Activated CD4-positive, alpha-beta T cell treated with anti-CD3 and anti-CD28 coated beads for 36 hours (primary cell): ENCODE measurements at regions not wholly inside any gene's neighbourhood (a gene's known extent, or its start where the extent isn't known, plus 50 kb on each side); places are given as distances from the start of the nearest gene placed in this dataset.
A peak's percentile ranks its signal among the peaks of the same experiment; 100 is the strongest.
"Not testable (repeated sequence)": the region's sequence is repeated elsewhere in the genome, so short reads cannot be mapped to it uniquely, and the experiment has no call there.

Experiments
- ATAC-seq: fragments of 200-7000 bp; cut with Tn5 transposase; one replicate; pipeline ENCODE4 v1.10.0; 2021; ENCODE audit warnings: mild to moderate bottlenecking, moderate library complexity
- CTCF ChIA-PET: fragments of 350-600 bp; sonication (Branson Sonifier 250); formaldehyde crosslinking; loops from one replicate; lab custom pipeline; 2021; ENCODE audit warnings: antibody characterized with exemption; lab: Charles Lee
- POLR2A ChIA-PET: fragments of 350-600 bp; sonication (Branson Sonifier 250); formaldehyde crosslinking; loops from one replicate; lab custom pipeline; 2021; ENCODE audit warnings: antibody characterized with exemption, inconsistent platforms; lab: Charles Lee
- DNase-seq: peaks from one replicate; pipeline ENCODE4 v3.0.0-alpha.2; 2020
- H3K27ac Mint-ChIP-seq: one replicate; pipeline ENCODE4 v1.8.0; 2021; ENCODE audit warnings: mixed read lengths
- H3K27me3 Mint-ChIP-seq: one replicate; pipeline ENCODE4 v1.8.0; 2021; ENCODE audit warnings: mixed read lengths
- H3K36me3 Mint-ChIP-seq: one replicate; pipeline ENCODE4 v1.8.0; 2021; ENCODE audit warnings: low read depth, mixed read lengths
- H3K4me1 Mint-ChIP-seq: one replicate; pipeline ENCODE4 v1.8.0; 2021; ENCODE audit warnings: mixed read lengths
- H3K4me3 Mint-ChIP-seq: one replicate; pipeline ENCODE4 v1.8.0; 2021; ENCODE audit warnings: mild to moderate bottlenecking, moderate library complexity, mixed read lengths
- H3K9me3 Mint-ChIP-seq: one replicate; pipeline ENCODE4 v1.8.0; 2021; ENCODE audit warnings: low read depth, mixed read lengths
- intact Hi-C, 2 experiments: fragments of 100-400 bp; cut with DNase I in 1 of 2; cut with micrococcal nuclease in 1 of 2; formaldehyde crosslinking; loops; one replicate each; pipeline versions ENCODE4 v1.14.2 to v1.15.1; 2022 to 2024; cut with DNase I, micrococcal nuclease

DNA sequence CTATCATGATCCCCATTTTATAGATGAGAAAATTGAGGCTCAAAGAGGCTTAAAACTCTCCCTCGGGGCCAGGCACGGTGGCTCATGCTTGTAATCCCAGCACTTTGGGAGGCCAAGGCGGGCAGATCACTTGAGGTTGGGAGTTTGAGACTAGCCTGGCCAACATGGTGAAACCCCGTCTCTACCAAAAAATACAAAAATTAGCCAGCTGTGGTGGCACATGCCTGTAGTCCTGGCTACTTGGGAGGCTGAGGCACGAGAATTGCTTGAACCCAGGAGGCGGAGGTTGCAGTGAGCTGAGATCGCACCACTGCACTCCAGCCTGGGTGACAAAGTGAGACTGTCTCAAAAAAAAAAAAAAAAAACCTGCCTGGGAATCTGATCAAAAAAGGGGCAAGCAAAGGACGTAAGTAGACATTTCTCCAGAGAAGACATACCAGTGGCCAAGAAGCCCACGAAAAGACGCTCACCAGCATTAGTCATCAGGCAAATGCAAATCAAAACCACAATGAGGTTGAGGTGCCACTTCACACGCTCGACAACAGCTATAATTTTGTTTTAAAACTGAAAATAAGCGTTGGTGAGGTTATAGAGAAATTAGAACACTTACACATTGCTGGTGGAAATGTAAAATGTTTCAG is 115.1 kb upstream of the TNRC6C start:
- not testable (repeated sequence) for H3K36me3 Mint-ChIP-seq, H3K9me3 Mint-ChIP-seq, H3K27me3 Mint-ChIP-seq
- ATAC-seq (peak; percentile 73), DNase-seq (peak; percentile 86)
- peaks cover 47% of the 10 kb centered on the region for H3K4me1 Mint-ChIP-seq
- intact Hi-C loops: loop anchor here (1.0 to 5.0 kb wide), 11 partner anchors 9 to 519 kb away; partner anchors contain the start of gene TNRC6C (in 1 of the 2)
- peak overlapping the region; percentile 37 for H3K4me3 Mint-ChIP-seq
- H3K27ac Mint-ChIP-seq: peak overlapping the region; percentile 66
- ChIA-PET CTCF (interaction anchor here (0.9 kb wide), 2 partner anchors 10 to 170 kb away, joined by 3 to 5 read pairs; no protein-coding TSS in a partner anchor), POLR2A (interaction anchor here (0.6 to 2.6 kb wide), 4 partner anchors 12 to 1087 kb away, joined by 3 to 9 read pairs (median 4); partner anchors contain the start of gene TNRC6C)

DNA sequence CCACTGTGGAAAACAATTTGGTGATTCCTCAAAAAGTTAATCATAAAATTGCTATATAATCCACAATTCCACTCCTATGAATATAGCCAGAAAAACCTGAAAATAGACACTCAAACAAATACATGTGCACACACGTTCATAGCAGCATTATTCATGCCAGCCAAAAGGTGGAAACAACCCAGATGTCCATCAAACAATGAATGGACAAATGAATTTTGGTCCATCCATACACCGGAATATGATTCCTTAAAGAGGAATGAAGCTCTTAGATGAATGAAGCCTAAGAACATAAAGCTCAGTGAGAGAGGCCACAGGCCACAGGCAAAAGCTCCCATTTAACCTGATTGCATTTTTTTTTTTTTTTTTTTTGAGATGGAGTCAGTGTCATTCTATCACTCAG is 114.6 kb upstream of the TNRC6C start:
- no peak for DNase-seq
- intact Hi-C loops: loop anchor here (1.0 to 5.0 kb wide), 11 partner anchors 10 to 519 kb away; partner anchors contain the start of gene TNRC6C (in 1 of the 2)
- H3K27me3 Mint-ChIP-seq: peaks cover 5% of the 10 kb centered on the region
- no peaks in the 10 kb centered on the region for H3K9me3 Mint-ChIP-seq
- peak overlapping the region; percentile 66 for H3K27ac Mint-ChIP-seq
- H3K4me3 Mint-ChIP-seq: peak overlapping the region; percentile 37
- POLR2A ChIA-PET: interaction anchor here (0.6 to 2.6 kb wide), 4 partner anchors 12 to 1088 kb away, joined by 3 to 9 read pairs (median 4); partner anchors contain the start of gene TNRC6C
- CTCF ChIA-PET: interaction anchor here (0.9 to 1.2 kb wide), 3 partner anchors 10 to 175 kb away, joined by 3 to 5 read pairs (median 3); no protein-coding TSS in a partner anchor
- ATAC-seq: peak; percentile 12
- no peaks in the 10 kb centered on the region for H3K36me3 Mint-ChIP-seq
- peaks cover 46% of the 10 kb centered on the region for H3K4me1 Mint-ChIP-seq

DNA sequence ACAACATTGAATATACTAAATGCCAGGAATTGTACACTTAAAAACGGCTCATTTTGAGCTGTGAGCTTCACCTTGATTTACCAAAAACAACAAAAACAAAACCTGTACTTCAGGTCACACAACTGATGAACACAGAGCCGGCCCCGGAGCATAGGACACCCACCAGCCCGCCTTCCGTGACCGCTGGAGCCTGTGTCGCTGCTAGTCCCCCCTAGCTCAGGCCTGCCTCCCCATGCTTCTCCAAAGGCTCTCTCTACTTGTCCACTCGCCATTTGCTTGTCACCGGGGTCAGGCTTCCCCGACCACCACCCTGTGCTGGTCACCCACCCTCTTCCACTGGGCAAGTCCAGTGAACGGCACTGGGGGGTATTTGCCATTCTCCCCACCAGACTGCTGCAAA is 113.8 kb upstream of the TNRC6C start:
- intact Hi-C loops: loop anchor here in 1 of 2 experiments (5.0 kb wide), 1 partner anchor 177 kb away; no protein-coding TSS in a partner anchor
- Mint-ChIP-seq H3K27ac (no peak overlapping the region), H3K9me3 (no peaks in the 10 kb centered on the region), H3K36me3 (no peaks in the 10 kb centered on the region), H3K27me3 (no peaks in the 10 kb centered on the region), H3K4me3 (no peak overlapping the region), H3K4me1 (peaks cover 46% of the 10 kb centered on the region)
- CTCF ChIA-PET: interaction anchor here (1.2 kb wide), 1 partner anchor 174 kb away, joined by 3 read pairs; no protein-coding TSS in a partner anchor
- ATAC-seq (no peak), DNase-seq (no peak)
- POLR2A ChIA-PET: interaction anchor here (2.6 kb wide), 1 partner anchor 114 kb away, joined by 9 read pairs; the partner anchor contains the start of gene TNRC6C

DNA sequence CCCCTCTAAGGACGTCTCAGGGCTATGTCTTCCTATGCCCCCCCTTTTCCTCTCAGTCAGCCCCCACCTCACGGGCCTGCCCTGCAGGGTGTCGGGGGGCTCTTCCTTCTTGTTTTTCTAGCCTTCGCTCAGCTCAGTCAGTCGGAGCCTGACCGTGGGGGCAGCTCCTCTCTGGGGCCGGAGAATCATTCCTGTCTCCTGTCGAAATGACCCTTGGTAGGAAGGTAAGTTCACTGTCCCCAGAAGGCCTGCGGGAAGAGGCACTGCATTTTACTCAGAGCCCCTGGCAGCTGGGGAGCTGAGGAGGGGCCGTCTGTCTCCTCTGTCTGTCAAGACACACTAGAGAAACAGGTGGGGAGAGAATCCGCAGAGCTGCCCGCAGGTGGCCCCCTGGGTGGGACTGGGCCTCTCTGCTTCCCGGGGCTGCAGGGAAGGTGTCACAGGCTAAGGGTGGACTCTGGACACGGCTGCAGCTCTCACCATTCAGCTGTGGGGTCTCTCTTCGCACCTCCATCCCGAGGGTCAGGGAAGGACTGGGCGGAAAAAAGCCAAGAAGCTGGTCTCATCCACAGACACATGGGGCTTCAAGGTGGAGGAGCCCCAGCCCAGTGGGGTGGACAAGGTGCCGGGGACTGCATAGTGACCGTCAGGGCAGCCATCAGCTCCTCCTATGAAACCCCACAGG is 112.8 kb upstream of the TNRC6C start:
- intact Hi-C loops: no loop called here
- no peaks in the 10 kb centered on the region for H3K9me3 Mint-ChIP-seq
- H3K4me1 Mint-ChIP-seq: peaks cover 46% of the 10 kb centered on the region
- DNase-seq: no peak
- POLR2A ChIA-PET: no interaction called here
- no peak overlapping the region for H3K27ac Mint-ChIP-seq
- no peak for ATAC-seq
- no peaks in the 10 kb centered on the region for H3K27me3 Mint-ChIP-seq
- no peak overlapping the region for H3K4me3 Mint-ChIP-seq
- CTCF ChIA-PET: interaction anchor here (0.6 to 0.7 kb wide), 2 partner anchors 69 to 120 kb away, joined by 3 read pairs; no protein-coding TSS in a partner anchor
- no peaks in the 10 kb centered on the region for H3K36me3 Mint-ChIP-seq

DNA sequence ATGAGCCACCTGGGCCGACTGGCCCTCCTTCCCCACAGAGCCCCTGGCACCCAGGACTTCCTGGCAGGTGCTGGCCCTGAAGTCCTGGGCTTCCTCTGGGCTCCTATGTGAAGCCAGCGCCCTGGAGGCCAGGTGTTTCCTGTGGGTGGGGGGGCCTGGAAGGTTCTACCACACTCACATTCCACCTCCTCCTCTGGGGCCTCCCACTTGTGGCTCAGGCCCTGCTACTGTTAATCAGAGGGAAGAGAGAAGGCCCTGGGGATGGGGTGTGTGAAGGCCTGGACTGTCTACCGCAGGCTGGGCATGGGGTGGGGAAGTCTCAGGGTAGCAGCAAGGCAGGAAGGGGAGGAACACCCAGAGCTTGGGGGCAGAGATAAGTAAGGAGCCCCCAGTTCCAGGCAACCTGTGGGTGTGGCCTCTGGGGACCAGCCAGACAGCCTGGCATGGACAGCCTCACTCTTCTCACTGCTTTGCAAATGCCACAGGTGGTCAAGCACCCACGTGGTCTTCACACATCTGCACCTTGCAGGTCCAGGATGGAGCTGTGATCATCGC is 111.9 kb upstream of the TNRC6C start:
- POLR2A ChIA-PET: no interaction called here
- CTCF ChIA-PET: interaction anchor here (0.7 to 1.6 kb wide), 2 partner anchors 46 to 68 kb away, joined by 3 read pairs; no protein-coding TSS in a partner anchor
- Mint-ChIP-seq H3K9me3 (no peaks in the 10 kb centered on the region), H3K36me3 (no peaks in the 10 kb centered on the region), H3K27me3 (no peaks in the 10 kb centered on the region), H3K4me3 (no peak overlapping the region), H3K27ac (no peak overlapping the region), H3K4me1 (peaks cover 44% of the 10 kb centered on the region)
- DNase-seq (no peak), ATAC-seq (no peak)
- intact Hi-C loops: no loop called here

DNA sequence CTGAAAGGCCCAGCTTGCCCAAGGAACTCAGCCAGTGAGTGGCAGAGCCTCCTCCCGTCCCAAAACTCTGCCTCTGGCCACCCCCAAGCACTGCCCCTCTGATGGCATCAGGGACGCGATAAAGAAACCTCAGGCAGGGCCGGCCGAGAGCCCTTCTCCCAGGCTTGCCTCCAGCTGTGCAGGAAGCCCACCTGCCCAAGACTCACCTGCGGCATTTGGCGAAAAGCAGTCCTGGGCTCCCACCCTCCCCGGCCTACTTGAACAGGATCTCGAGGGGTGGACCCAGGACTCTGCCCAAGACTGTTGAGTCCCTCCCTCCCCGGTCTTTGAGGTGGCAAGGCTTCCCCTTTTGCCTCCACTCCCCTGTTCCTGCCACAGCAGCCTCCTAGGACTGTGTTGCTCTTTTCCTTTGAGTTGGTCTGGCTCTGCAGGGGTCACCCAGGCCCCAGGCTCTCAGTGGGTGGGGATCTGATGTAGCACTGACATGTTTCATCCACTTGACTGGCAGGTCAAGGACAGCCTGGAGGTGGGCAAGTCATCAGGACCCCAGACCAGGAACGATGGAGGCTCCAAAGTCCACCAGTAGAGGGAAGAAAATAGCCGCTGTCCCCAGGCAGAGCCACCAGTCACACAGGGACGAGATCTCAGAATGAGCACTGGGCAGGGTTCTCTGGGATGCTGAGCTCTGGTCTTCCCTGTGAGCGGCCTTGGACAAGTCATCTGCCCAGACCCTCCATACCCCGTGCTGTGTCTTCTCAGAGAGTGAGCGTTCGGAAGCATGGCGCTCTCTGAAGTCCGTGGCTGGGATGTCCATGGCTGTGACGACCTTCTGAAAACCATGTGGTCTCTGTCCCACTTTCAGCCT is 111.0 kb upstream of the TNRC6C start:
- ChIA-PET POLR2A (no interaction called here), CTCF (interaction anchor here (1.6 kb wide), 1 partner anchor 45 kb away, joined by 3 read pairs; no protein-coding TSS in a partner anchor)
- DNase-seq: no peak
- intact Hi-C loops: no loop called here
- ATAC-seq: no peak
- H3K4me3 Mint-ChIP-seq: no peak overlapping the region
- H3K27me3 Mint-ChIP-seq: no peaks in the 10 kb centered on the region
- no peaks in the 10 kb centered on the region for H3K9me3 Mint-ChIP-seq
- H3K27ac Mint-ChIP-seq: no peak overlapping the region
- H3K36me3 Mint-ChIP-seq: no peaks in the 10 kb centered on the region
- peaks cover 35% of the 10 kb centered on the region for H3K4me1 Mint-ChIP-seq

DNA sequence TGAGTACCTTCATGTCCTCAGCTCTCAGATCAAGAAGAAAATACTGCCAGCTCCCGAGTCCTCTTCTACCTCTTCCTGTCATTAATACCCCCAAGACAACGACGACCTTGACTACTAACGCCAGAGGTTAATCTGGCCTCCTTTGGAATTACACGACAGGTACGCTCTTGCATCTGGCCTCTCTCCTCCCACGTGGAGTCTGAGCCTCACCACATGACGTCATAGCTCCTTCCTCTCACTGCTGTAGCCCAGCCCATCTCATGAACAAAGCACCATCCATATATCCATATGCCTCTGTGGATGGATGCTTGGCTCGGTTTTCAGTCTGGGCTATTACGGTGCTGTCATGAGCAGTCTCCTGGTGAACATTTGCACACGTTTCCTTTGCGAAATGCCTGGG is 110.2 kb upstream of the TNRC6C start:
- CTCF ChIA-PET: interaction anchor here (1.6 kb wide), 1 partner anchor 44 kb away, joined by 3 read pairs; no protein-coding TSS in a partner anchor
- no peak for DNase-seq
- H3K9me3 Mint-ChIP-seq: no peaks in the 10 kb centered on the region

DNA sequence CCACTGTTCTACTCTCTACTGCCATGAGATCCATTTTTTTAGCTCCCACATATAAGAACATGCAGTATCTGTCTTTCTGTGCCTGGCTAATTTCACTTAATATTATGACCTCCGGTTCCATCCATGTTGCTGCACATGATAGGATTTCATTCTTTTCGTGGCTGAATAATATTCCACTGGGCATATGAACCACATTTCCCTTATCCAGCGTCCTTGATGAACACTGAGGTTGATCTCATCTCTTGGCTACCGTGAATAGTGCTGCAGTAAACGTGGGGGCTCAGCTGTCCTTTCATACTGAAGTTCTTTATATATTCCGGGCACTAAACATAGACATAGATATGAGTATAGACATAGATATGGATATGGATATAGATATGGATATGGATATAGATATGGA is 109.3 kb upstream of the TNRC6C start:
- intact Hi-C loops: no loop called here
- no peaks in the 10 kb centered on the region for H3K36me3 Mint-ChIP-seq
- peaks cover 18% of the 10 kb centered on the region for H3K4me1 Mint-ChIP-seq
- no peaks in the 10 kb centered on the region for H3K9me3 Mint-ChIP-seq
- no peaks in the 10 kb centered on the region for H3K27me3 Mint-ChIP-seq
- ATAC-seq (no peak), DNase-seq (no peak)
- ChIA-PET CTCF (interaction anchor here (0.7 kb wide), 1 partner anchor 37 kb away, joined by 3 read pairs; no protein-coding TSS in a partner anchor), POLR2A (no interaction called here)
- H3K27ac Mint-ChIP-seq: no peak overlapping the region
- no peak overlapping the region for H3K4me3 Mint-ChIP-seq

More for the DNA sequence above, 110.2 kb upstream of the TNRC6C start:
- peaks cover 27% of the 10 kb centered on the region for H3K4me1 Mint-ChIP-seq
- no peaks in the 10 kb centered on the region for H3K27me3 Mint-ChIP-seq
- H3K27ac Mint-ChIP-seq: no peak overlapping the region
- no peak for ATAC-seq
- H3K4me3 Mint-ChIP-seq: no peak overlapping the region
- POLR2A ChIA-PET: no interaction called here
- no peaks in the 10 kb centered on the region for H3K36me3 Mint-ChIP-seq
- intact Hi-C loops: no loop called here

DNA sequence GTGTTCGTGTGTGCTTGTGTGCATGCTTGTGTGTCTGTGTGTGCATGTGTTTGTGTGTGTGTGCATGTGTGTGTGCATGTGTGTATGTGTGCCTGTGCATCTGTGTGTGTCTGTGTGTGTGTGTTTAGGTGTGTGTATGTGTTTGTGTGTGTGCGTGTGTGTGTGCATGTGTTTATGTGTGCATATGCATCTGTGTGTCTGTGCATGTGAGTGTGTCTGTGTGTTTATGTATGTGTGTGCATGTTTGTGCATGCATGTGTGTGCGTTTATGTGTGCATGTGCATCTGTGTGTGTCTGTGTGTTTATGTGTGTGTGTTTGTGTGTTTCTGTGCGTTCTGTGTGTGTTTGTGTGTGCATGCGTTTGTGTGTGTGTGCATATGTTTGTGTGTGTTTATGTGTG is 106.6 kb upstream of the TNRC6C start:
- POLR2A ChIA-PET: no interaction called here

DNA sequence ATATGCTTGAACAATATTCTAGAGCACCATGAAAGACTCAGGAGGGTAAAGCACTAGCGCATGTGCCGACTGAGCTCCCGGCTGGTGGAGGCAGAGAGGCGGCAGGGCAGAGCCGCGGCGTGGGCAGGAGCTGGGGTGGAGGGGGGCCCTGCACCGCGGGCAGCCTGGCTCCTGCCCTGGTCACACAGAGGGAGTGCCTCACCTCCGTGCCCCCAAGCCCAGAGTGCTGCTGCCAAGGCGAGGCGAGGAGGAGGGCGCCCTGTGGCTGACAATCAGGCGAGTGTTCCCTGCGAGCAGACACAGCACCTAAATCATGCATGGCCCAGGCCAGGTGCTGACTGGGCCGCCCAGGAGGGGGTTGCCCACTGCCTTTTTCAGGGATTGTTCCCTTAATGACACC is 105.8 kb upstream of the TNRC6C start:
- Mint-ChIP-seq H3K4me3 (no peak overlapping the region), H3K4me1 (peaks cover 7% of the 10 kb centered on the region), H3K27ac (no peak overlapping the region), H3K36me3 (no peaks in the 10 kb centered on the region), H3K27me3 (no peaks in the 10 kb centered on the region), H3K9me3 (no peaks in the 10 kb centered on the region)
- CTCF ChIA-PET: no interaction called here
- intact Hi-C loops: no loop called here
- POLR2A ChIA-PET: no interaction called here
- ATAC-seq: no peak
- DNase-seq: no peak

More for the DNA sequence above, 106.6 kb upstream of the TNRC6C start:
- Mint-ChIP-seq H3K4me1 (peaks cover 3% of the 10 kb centered on the region), H3K27me3 (no peaks in the 10 kb centered on the region), H3K27ac (no peak overlapping the region), H3K9me3 (no peaks in the 10 kb centered on the region), H3K4me3 (no peak overlapping the region), H3K36me3 (no peaks in the 10 kb centered on the region)
- CTCF ChIA-PET: no interaction called here
- ATAC-seq (no peak), DNase-seq (no peak)
- intact Hi-C loops: no loop called here
